Stimulated activated CD4-positive, alpha-beta T cell treated with anti-CD3 and anti-CD28 coated beads, Interleukin-1b, Interleukin-23, amount 100 ng/mL, for 24 hours (primary cell): ENCODE measurements at regions not wholly inside any gene's neighbourhood (a gene's known extent, or its start where the extent isn't known, plus 50 kb on each side); places are given as distances from the start of the nearest gene placed in this dataset.
"Not testable (repeated sequence)": the region's sequence is repeated elsewhere in the genome, so short reads cannot be mapped to it uniquely, and the experiment has no call there.

Source experiments
- DNase-seq, 4 experiments: peaks; one replicate each; pipeline ENCODE4 v3.0.0-alpha.2; 2020; ENCODE audit warnings: low read depth in 4 of 4, low spot score in 1 of 4

- no peak for DNase-seq
Observed at GRCh38 chr3:104429727-104430126, 937.0 kb upstream of the ALCAM start.

- DNase-seq = no peak
Observed at GRCh38 chr3:104436506-104436905, 930.2 kb upstream of the ALCAM start.

GRCh38 chr3:104437131-104437750 is 929.5 kb upstream of the ALCAM start:
- DNase-seq = no peak

- no peak for DNase-seq
Observed at GRCh38 chr3:104437891-104438290, 928.8 kb upstream of the ALCAM start.

GRCh38 chr3:104438706-104439105 is 928.0 kb upstream of the ALCAM start:
- no peak for DNase-seq

- DNase-seq = not testable (repeated sequence)
Observed at GRCh38 chr3:104445252-104445919, 921.3 kb upstream of the ALCAM start.

GRCh38 chr3:104447681-104448080 is 919.0 kb upstream of the ALCAM start:
- no peak for DNase-seq

- DNase-seq = no peak
Observed at GRCh38 chr3:104452697-104453096, 914.0 kb upstream of the ALCAM start.

- DNase-seq = no peak
Observed at GRCh38 chr3:104458657-104459056, 908.1 kb upstream of the ALCAM start.

- DNase-seq = no peak
Observed at GRCh38 chr3:104460477-104461406, 906.0 kb upstream of the ALCAM start.

- no peak for DNase-seq
Observed at GRCh38 chr3:104461431-104461830, 905.3 kb upstream of the ALCAM start.

GRCh38 chr3:104472221-104472620 is 894.5 kb upstream of the ALCAM start:
- no peak for DNase-seq

- no peak for DNase-seq
Observed at GRCh38 chr3:104474011-104474410, 892.7 kb upstream of the ALCAM start.

GRCh38 chr3:104503022-104503421 is 863.7 kb upstream of the ALCAM start:
- no peak for DNase-seq

GRCh38 chr3:104510131-104510849 is 856.4 kb upstream of the ALCAM start:
- no peak for DNase-seq

GRCh38 chr3:104514371-104514770 is 852.3 kb upstream of the ALCAM start:
- no peak for DNase-seq

- DNase-seq = no peak
Observed at GRCh38 chr3:104514776-104515175, 851.9 kb upstream of the ALCAM start.

- no peak for DNase-seq
Observed at GRCh38 chr3:104519068-104519467, 847.6 kb upstream of the ALCAM start.

GRCh38 chr3:104519468-104520227 is 847.1 kb upstream of the ALCAM start:
- DNase-seq = no peak

- DNase-seq = no peak
Observed at GRCh38 chr3:104520228-104520655, 846.5 kb upstream of the ALCAM start.
